RWPE1 (cell line): ENCODE measurements at regions not wholly inside any gene's neighbourhood (a gene's known extent, or its start where the extent isn't known, plus 50 kb on each side); places are given as distances from the start of the nearest gene placed in this dataset.

Source experiments
- CTCF ChIA-PET: fragments of 350-600 bp; sonication (Branson Sonifier 250); formaldehyde crosslinking; extraction: SDS; loops from one replicate; lab custom pipeline; 2021; lab: Yijun Ruan, JAX
- POLR2A ChIA-PET: fragments of 400-600 bp; formaldehyde crosslinking; extraction: SDS; loops from one replicate; lab custom pipeline; 2020; ENCODE audit warnings: antibody characterized with exemption; ENCODE audit not compliant: low non-redundant PET; lab: Yijun Ruan, JAX
- DNase-seq: peaks from one replicate; pipeline ENCODE4 v3.0.0; 2012; ENCODE audit warnings: low spot score
- H3K27ac ChIP-seq: fragments of 450-650 bp; 2 replicates; pipeline ENCODE4 v1.5.1; 2017
- CTCF ChIP-seq: fragments of 450-650 bp; conservative IDR thresholded peaks from 2 replicates; pipeline ENCODE4 v1.5.1; 2017; ENCODE audit warnings: low read depth, mild to moderate bottlenecking

- ChIA-PET CTCF (no interaction called here), POLR2A (no interaction called here)
- no peak for DNase-seq
- H3K27ac ChIP-seq, result no peak overlapping the region
- TF ChIP-seq CTCF, result no peak
Measured at GRCh38 chr4:128350449-128351045, 62.9 kb upstream of the PGRMC2 start.

- ChIA-PET CTCF (no interaction called here), POLR2A (no interaction called here)
- no peak for TF ChIP-seq CTCF
- no peak for DNase-seq
- no peak overlapping the region for H3K27ac ChIP-seq
Measured at GRCh38 chr4:128349921-128350320, 62.3 kb upstream of the PGRMC2 start.

GRCh38 chr4:128347930-128348660 lies 60.5 kb upstream of the PGRMC2 start:
- ChIA-PET POLR2A (no interaction called here), CTCF (no interaction called here)
- H3K27ac ChIP-seq, result no peak overlapping the region
- no peak for DNase-seq
- no peak for TF ChIP-seq CTCF

GRCh38 chr4:128347175-128347868 lies 59.7 kb upstream of the PGRMC2 start:
- ChIA-PET CTCF (no interaction called here), POLR2A (no interaction called here)
- TF ChIP-seq CTCF, result no peak
- no peak overlapping the region for H3K27ac ChIP-seq
- DNase-seq, result no peak

- POLR2A ChIA-PET, result no interaction called here
- no peak for TF ChIP-seq CTCF
- H3K27ac ChIP-seq, result no peak overlapping the region
- DNase-seq, result no peak
- CTCF ChIA-PET, result no interaction called here
Measured at GRCh38 chr4:128346054-128346716, 58.6 kb upstream of the PGRMC2 start.

GRCh38 chr4:128345650-128346049 lies 58.0 kb upstream of the PGRMC2 start:
- TF ChIP-seq CTCF, result no peak
- CTCF ChIA-PET, result interaction anchor here (0.7 kb wide), 1 partner anchor 18 kb away, joined by 3 read pairs; no protein-coding TSS in a partner anchor
- POLR2A ChIA-PET, result no interaction called here
- no peak for DNase-seq
- no peak overlapping the region for H3K27ac ChIP-seq
